Caki2 (cell line): ENCODE measurements at regions not wholly inside any gene's neighbourhood (a gene's known extent, or its start where the extent isn't known, plus 50 kb on each side); places are given as distances from the start of the nearest gene placed in this dataset.
"Not testable (repeated sequence)": the region's sequence is repeated elsewhere in the genome, so short reads cannot be mapped to it uniquely, and the experiment has no call there.

ENCODE experiments used
- DNase-seq: peaks from one replicate; pipeline ENCODE4 v3.0.0-alpha.2; 2015; ENCODE audit warnings: low read depth
- in situ Hi-C: cut with HindIII; loops from 2 replicates; pipeline ENCODE4 v1.10.0; 2016; ENCODE audit warnings: low sequenced_read_pairs, low pct_unique_long_range_greater_than_20kb, mixed read lengths

- DNase-seq: no peak
- in situ Hi-C loops: no loop called here
Measured at GRCh38 chr5:2856206-2856605, 104.7 kb upstream of the IRX2 start.

- in situ Hi-C loops: no loop called here
Measured at GRCh38 chr5:2852446-2852845, 101.0 kb upstream of the IRX2 start.

GRCh38 chr5:2851895-2852294, 100.4 kb upstream of the IRX2 start:
- in situ Hi-C loops: no loop called here

More at GRCh38 chr5:2852446-2852845, 101.0 kb upstream of the IRX2 start:
- no peak for DNase-seq

GRCh38 chr5:2849429-2849828, 98.0 kb upstream of the IRX2 start:
- in situ Hi-C loops: no loop called here
- DNase-seq: no peak

More at GRCh38 chr5:2851895-2852294, 100.4 kb upstream of the IRX2 start:
- no peak for DNase-seq

- DNase-seq: no peak
- in situ Hi-C loops: no loop called here
Measured at GRCh38 chr5:2848619-2849018, 97.1 kb upstream of the IRX2 start.

- no peak for DNase-seq
- in situ Hi-C loops: no loop called here
Measured at GRCh38 chr5:2847608-2848007, 96.1 kb upstream of the IRX2 start.

GRCh38 chr5:2841208-2841607, 89.7 kb upstream of the IRX2 start:
- DNase-seq: no peak
- in situ Hi-C loops: no loop called here

GRCh38 chr5:2840372-2840915, 89.0 kb upstream of the IRX2 start:
- no peak for DNase-seq
- in situ Hi-C loops: no loop called here

- in situ Hi-C loops: no loop called here
- no peak for DNase-seq
Measured at GRCh38 chr5:2836133-2836532, 84.7 kb upstream of the IRX2 start.

GRCh38 chr5:2833556-2833955, 82.1 kb upstream of the IRX2 start:
- no peak for DNase-seq
- in situ Hi-C loops: no loop called here

- in situ Hi-C loops: no loop called here
- no peak for DNase-seq
Measured at GRCh38 chr5:2832394-2832793, 80.9 kb upstream of the IRX2 start.

- in situ Hi-C loops: no loop called here
- no peak for DNase-seq
Measured at GRCh38 chr5:2829239-2829638, 77.8 kb upstream of the IRX2 start.

- in situ Hi-C loops: no loop called here
- DNase-seq: no peak
Measured at GRCh38 chr5:2818936-2819335, 67.5 kb upstream of the IRX2 start.

- DNase-seq: no peak
- in situ Hi-C loops: no loop called here
Measured at GRCh38 chr5:2817031-2817603, 65.6 kb upstream of the IRX2 start.

GRCh38 chr5:2813678-2814077, 62.2 kb upstream of the IRX2 start:
- in situ Hi-C loops: no loop called here

GRCh38 chr5:2810644-2811043, 59.2 kb upstream of the IRX2 start:
- in situ Hi-C loops: no loop called here
- DNase-seq: no peak

More at GRCh38 chr5:2813678-2814077, 62.2 kb upstream of the IRX2 start:
- DNase-seq: no peak

GRCh38 chr5:2807244-2807643, 55.8 kb upstream of the IRX2 start:
- in situ Hi-C loops: not testable (repeated sequence)

GRCh38 chr5:2806176-2806575, 54.7 kb upstream of the IRX2 start:
- in situ Hi-C loops: no loop called here
- no peak for DNase-seq

More at GRCh38 chr5:2807244-2807643, 55.8 kb upstream of the IRX2 start:
- DNase-seq: not testable (repeated sequence)

- in situ Hi-C loops: no loop called here
- no peak for DNase-seq
Measured at GRCh38 chr5:2805080-2805479, 53.6 kb upstream of the IRX2 start.

- in situ Hi-C loops: no loop called here
- no peak for DNase-seq
Measured at GRCh38 chr5:2803751-2804150, 52.3 kb upstream of the IRX2 start.
